ENCODE measurements at regions not wholly inside any gene's neighbourhood (a gene's known extent, or its start where the extent isn't known, plus 50 kb on each side); places are given as distances from the start of the nearest gene placed in this dataset.

GRCh38 chr14:84882830-84883229 is 647.1 kb upstream of the FLRT2 start:
- H3K27me3 ChIP-seq, result no peaks in the 10 kb centered on the region
- no peak overlapping the region for H3K27ac ChIP-seq
- H3K4me1 ChIP-seq (ENCODE audit: control insufficient read depth in 1 of 2, insufficient read depth in 1 of 2, low read depth in 1 of 2, low read length in 1 of 2), result no peaks in the 10 kb centered on the region
- H3K9me3 ChIP-seq, result no peaks in the 10 kb centered on the region
- H3K36me3 ChIP-seq, result no peaks in the 10 kb centered on the region
- TF ChIP-seq CTCF (IDR thresholded peaks at IDR 0.05), result no peak
- H3K4me3 ChIP-seq (ENCODE audit: low read depth in 1 of 2, low read length in 1 of 2), result no peak overlapping the region

- H3K36me3 ChIP-seq, result no peaks in the 10 kb centered on the region
- no peaks in the 10 kb centered on the region for H3K9me3 ChIP-seq
- no peak overlapping the region for H3K27ac ChIP-seq
- TF ChIP-seq CTCF (IDR thresholded peaks at IDR 0.05), result no peak
- H3K4me1 ChIP-seq (ENCODE audit: control insufficient read depth in 1 of 2, insufficient read depth in 1 of 2, low read depth in 1 of 2, low read length in 1 of 2), result no peaks in the 10 kb centered on the region
- H3K4me3 ChIP-seq (ENCODE audit: low read depth in 1 of 2, low read length in 1 of 2), result no peak overlapping the region
- H3K27me3 ChIP-seq, result no peaks in the 10 kb centered on the region
Observed at GRCh38 chr14:84885061-84885460, 644.9 kb upstream of the FLRT2 start.

GRCh38 chr14:84891404-84891803 is 638.5 kb upstream of the FLRT2 start:
- Histone ChIP-seq H3K27me3 (no peaks in the 10 kb centered on the region), H3K4me3 (ENCODE audit: low read depth in 1 of 2, low read length in 1 of 2) (no peak overlapping the region), H3K4me1 (ENCODE audit: control insufficient read depth in 1 of 2, insufficient read depth in 1 of 2, low read depth in 1 of 2, low read length in 1 of 2) (no peaks in the 10 kb centered on the region), H3K27ac (no peak overlapping the region), H3K9me3 (no peaks in the 10 kb centered on the region), H3K36me3 (no peaks in the 10 kb centered on the region)
- no peak for TF ChIP-seq CTCF (IDR thresholded peaks at IDR 0.05)

- H3K27me3 ChIP-seq, result no peaks in the 10 kb centered on the region
- no peaks in the 10 kb centered on the region for H3K36me3 ChIP-seq
- no peaks in the 10 kb centered on the region for H3K9me3 ChIP-seq
- H3K27ac ChIP-seq, result no peak overlapping the region
- H3K4me1 ChIP-seq (ENCODE audit: control insufficient read depth in 1 of 2, insufficient read depth in 1 of 2, low read depth in 1 of 2, low read length in 1 of 2), result no peaks in the 10 kb centered on the region
- TF ChIP-seq CTCF (IDR thresholded peaks at IDR 0.05), result no peak
- H3K4me3 ChIP-seq (ENCODE audit: low read depth in 1 of 2, low read length in 1 of 2), result no peak overlapping the region
Observed at GRCh38 chr14:84894254-84894653, 635.7 kb upstream of the FLRT2 start.

GRCh38 chr14:84922370-84922769 is 607.6 kb upstream of the FLRT2 start:
- no peak for TF ChIP-seq CTCF (IDR thresholded peaks at IDR 0.05)
- H3K36me3 ChIP-seq, result no peaks in the 10 kb centered on the region
- no peak overlapping the region for H3K4me3 ChIP-seq (ENCODE audit: low read depth in 1 of 2, low read length in 1 of 2)
- H3K4me1 ChIP-seq (ENCODE audit: control insufficient read depth in 1 of 2, insufficient read depth in 1 of 2, low read depth in 1 of 2, low read length in 1 of 2), result no peaks in the 10 kb centered on the region
- no peaks in the 10 kb centered on the region for H3K9me3 ChIP-seq
- H3K27ac ChIP-seq, result no peak overlapping the region
- H3K27me3 ChIP-seq, result no peaks in the 10 kb centered on the region

- H3K4me3 ChIP-seq (ENCODE audit: low read depth in 1 of 2, low read length in 1 of 2), result no peak overlapping the region
- no peak for TF ChIP-seq CTCF (IDR thresholded peaks at IDR 0.05)
- no peaks in the 10 kb centered on the region for H3K36me3 ChIP-seq
- H3K4me1 ChIP-seq (ENCODE audit: control insufficient read depth in 1 of 2, insufficient read depth in 1 of 2, low read depth in 1 of 2, low read length in 1 of 2), result no peaks in the 10 kb centered on the region
- H3K27ac ChIP-seq, result no peak overlapping the region
- H3K27me3 ChIP-seq, result no peaks in the 10 kb centered on the region
- H3K9me3 ChIP-seq, result no peaks in the 10 kb centered on the region
Observed at GRCh38 chr14:84926656-84927055, 603.3 kb upstream of the FLRT2 start.
